GM18907 (cell line): ENCODE measurements at regions not wholly inside any gene's neighbourhood (a gene's known extent, or its start where the extent isn't known, plus 50 kb on each side); places are given as distances from the start of the nearest gene placed in this dataset.
"Not testable (repeated sequence)": the region's sequence is repeated elsewhere in the genome, so short reads cannot be mapped to it uniquely, and the experiment has no call there.

Experiments
- ATAC-seq: cut with Tn5 transposase; IDR thresholded peaks from one replicate; pipeline ENCODE4 v1.9.1; 2021; ENCODE audit warnings: mild to moderate bottlenecking, moderate library complexity; ENCODE audit not compliant: unreplicated experiment

DNA sequence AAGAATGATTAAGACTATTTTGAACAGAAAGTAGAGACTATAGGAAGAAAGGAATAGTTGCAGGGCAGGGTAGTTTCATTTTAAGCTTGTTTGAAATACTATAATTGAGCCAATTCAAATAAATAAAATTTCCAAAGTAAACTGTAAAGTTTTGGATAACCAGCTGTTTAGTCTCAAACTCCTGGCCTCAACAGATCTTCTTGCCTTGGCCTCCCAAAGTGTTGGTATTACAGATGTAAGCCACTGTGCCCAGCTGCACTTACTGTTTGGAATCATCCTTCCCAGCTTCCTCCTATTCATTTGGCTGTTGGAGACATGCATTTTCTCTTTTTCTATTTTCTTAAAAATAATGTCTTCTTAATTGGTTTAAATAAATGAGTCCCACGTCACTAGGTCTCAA is 231.0 kb downstream of the NNT start:
- ATAC-seq, result no peak

- not testable (repeated sequence) for ATAC-seq
These were observed 221.5 kb downstream of the NNT start for GRCh38 chr5:43824325-43824964.

DNA sequence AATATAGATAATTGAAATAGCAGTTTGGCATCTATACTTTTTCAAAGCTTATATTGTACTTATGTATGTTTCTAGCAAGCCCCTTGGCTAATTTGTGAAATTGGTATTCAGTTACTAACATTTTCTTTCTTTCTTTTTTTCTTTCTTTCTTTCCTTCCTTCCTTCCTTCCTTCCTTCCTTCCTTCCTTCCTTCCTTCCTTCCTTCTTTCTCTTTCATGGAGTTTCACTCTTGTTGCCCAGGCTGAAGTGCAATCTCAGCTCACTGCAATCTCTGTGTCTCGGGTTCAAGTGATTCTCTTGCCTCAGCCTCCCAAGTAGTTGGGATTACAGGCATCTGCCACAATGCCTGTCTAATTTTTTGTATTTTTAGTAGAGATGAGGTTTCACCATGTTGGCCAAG is 215.4 kb downstream of the NNT start:
- not testable (repeated sequence) for ATAC-seq

- no peak for ATAC-seq
These were observed 212.5 kb downstream of the NNT start for GRCh38 chr5:43815497-43815896.

- ATAC-seq, result no peak
These were observed 201.7 kb downstream of the NNT start for GRCh38 chr5:43804723-43805122.

GRCh38 chr5:43804041-43804440 is 201.1 kb downstream of the NNT start:
- ATAC-seq, result no peak

GRCh38 chr5:43802651-43803050 is 199.7 kb downstream of the NNT start:
- ATAC-seq, result no peak

DNA sequence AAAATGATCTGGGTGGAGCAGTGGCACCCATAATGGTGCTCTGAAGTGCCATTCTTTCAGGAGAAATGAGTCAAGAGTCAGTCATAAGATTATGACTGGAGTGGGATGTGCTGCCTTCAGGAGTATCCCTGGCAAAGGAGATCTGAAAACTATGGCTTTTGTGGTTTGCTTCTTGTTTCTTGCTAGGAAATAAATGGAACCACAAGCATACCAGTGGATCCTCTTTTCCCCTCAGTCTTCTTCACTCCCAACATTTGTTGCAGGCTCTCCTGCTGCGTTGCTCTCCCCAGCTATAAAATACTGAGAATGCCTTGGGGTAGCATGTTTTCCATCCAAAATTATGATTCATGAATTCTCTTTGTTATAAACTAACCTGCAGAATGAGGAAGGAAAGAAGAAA is 199.1 kb downstream of the NNT start:
- no peak for ATAC-seq

DNA sequence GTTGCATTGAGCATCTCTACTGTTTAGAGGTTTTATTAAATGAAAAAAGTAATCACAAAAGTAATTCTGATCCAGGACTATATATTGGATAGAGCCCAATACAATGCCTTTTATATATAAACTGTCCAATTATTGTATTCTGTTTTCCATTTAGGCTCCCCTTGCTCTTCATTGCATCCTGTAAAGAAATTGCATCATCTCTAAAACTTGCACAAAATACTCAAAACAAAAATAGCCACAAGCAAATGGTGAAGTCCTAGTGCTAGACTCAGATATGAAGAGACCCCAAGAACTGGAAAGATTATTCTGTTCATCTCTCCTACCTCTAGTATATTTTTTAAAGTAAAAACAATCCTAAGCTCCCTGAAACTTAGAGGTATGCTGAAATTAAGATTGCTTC is 195.8 kb downstream of the NNT start:
- no peak for ATAC-seq

- ATAC-seq, result not testable (repeated sequence)
These were observed 188.9 kb downstream of the NNT start for GRCh38 chr5:43791880-43792279.

GRCh38 chr5:43785198-43785597 is 182.2 kb downstream of the NNT start:
- no peak for ATAC-seq

GRCh38 chr5:43780586-43780985 is 177.6 kb downstream of the NNT start:
- no peak for ATAC-seq

DNA sequence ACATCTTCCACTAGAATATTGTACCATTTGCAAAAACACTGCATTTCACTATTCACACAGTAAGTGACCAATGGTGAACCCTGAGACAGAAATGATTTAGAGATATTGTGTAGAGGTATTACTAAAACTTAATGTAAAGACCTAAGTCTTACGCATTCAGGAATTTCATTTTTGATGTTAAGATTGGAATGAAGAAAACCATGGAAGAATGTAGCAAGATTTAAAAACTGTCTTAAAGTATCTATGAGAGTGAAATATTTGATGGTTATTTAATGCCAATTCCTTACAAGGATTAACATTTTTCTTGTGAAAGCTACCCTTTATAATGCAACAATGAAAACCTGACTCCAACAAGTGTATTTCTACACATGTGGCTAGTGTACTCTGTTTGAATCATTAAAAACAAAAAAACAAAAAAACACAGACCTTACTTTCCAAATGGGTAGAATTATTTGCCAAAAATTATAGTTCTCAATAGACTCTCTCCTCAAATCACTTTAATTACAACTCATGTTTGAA is 172.0 kb downstream of the NNT start:
- ATAC-seq, result no peak

DNA sequence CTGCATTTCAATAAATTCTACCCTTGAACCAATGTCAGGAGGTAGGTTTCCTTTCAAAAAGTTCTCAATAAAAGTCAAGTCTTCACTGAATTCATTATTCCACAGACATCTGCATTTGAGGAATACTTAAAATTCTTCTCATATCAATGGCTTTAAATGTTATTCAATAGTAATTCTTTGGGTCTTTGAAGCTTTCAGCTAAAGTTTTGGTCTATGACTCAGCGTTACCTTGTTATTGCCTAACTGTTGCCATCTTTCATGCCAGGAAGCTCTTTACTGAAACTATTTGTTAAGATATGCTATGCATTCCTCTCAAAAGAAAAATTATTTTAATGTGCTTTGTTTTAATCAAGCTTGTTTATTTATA is 170.5 kb downstream of the NNT start:
- ATAC-seq, result no peak

DNA sequence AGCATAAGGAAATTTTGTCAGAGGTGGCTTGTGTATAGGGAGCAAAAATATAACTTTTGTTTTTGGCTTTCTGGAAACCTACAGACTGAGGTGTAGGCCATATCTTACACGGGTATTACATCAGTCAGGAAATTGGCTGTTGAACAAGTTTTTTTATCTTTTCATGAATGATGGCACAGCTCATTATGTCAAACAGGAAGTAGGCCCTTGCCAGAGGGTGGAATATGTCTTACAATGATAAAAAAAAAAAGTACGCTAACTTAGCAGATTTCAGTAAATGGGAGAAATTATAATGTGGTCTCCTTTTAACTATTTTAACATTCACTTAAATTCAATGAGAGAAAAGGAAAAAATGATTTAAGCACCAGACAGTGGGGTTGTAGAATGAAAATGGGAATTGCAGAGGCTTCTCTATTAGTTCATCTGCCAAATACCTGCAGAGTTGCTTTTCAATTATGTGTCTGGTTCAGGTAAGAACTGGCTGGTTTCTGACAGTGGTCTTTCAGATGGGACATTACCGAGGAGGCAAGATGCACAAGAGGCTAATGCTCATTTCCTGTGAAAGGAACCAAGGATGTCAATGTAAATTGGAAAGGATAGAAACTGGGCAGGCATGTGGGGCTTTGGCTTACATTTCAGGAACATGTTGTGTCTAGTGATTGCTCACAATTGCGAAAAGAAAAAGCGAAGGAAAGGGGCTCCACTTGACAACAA is 169.9 kb downstream of the NNT start:
- no peak for ATAC-seq

GRCh38 chr5:43772458-43772763 is 169.4 kb downstream of the NNT start:
- no peak for ATAC-seq

- no peak for ATAC-seq
These were observed 168.6 kb downstream of the NNT start for GRCh38 chr5:43771611-43772031.

GRCh38 chr5:43769571-43770355 is 166.8 kb downstream of the NNT start:
- ATAC-seq, result no peak
